Activated T-helper 2 cell treated with anti-CD3 and anti-CD28 coated beads, Interferon-gamma antibody, Interleukin-2, Interleukin-4, amounts not matched to agents 10 μg/mL and 5 μg/mL and 100 μg/mL, durations not matched to agents 14 hours and 24 hours and 36 hours (primary cell): ENCODE measurements at regions not wholly inside any gene's neighbourhood (a gene's known extent, or its start where the extent isn't known, plus 50 kb on each side); places are given as distances from the start of the nearest gene placed in this dataset.
"Not testable (repeated sequence)": the region's sequence is repeated elsewhere in the genome, so short reads cannot be mapped to it uniquely, and the experiment has no call there.

Experiments
- DNase-seq: peaks from one replicate; pipeline ENCODE4 v3.0.0; 2021; ENCODE audit warnings: low spot score
- H3K27ac Mint-ChIP-seq: one replicate; pipeline ENCODE4 v1.8.0; 2021; ENCODE audit warnings: mixed read lengths
- H3K27me3 Mint-ChIP-seq: one replicate; pipeline ENCODE4 v1.8.0; 2021; ENCODE audit warnings: low read depth, mixed read lengths
- H3K36me3 Mint-ChIP-seq: one replicate; pipeline ENCODE4 v1.8.0; 2021; ENCODE audit warnings: low read depth, mixed read lengths
- H3K4me1 Mint-ChIP-seq: one replicate; pipeline ENCODE4 v1.8.0; 2021; ENCODE audit warnings: low read depth, mixed read lengths
- H3K4me3 Mint-ChIP-seq: one replicate; pipeline ENCODE4 v1.8.0; 2021; ENCODE audit warnings: low read depth, mild to moderate bottlenecking, moderate library complexity, mixed read lengths
- H3K9me3 Mint-ChIP-seq: one replicate; pipeline ENCODE4 v1.8.0; 2021; ENCODE audit warnings: mixed read lengths
- intact Hi-C: fragments of 100-400 bp; cut with micrococcal nuclease; formaldehyde crosslinking; loops from one replicate; pipeline ENCODE4 v1.15.1; 2023

DNA sequence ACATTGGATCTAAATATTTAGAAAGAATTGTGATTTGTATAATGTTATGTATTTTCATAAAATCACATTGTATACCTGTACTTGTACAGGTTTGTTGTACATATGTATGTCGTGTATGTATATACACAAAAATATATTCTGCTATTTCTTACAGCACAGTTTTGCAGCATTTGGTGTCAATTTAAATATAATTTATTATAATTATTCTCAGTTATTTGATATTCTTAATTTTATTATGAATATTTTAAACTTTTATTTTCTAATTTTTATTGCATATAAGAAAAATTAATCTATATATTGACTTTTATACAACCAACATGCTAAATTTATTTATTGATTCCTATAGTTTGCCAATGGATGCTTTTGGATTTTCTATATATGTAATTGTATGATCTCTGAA is 137.0 kb downstream of the GOLGA6L6 start:
- DNase-seq, H3K27ac Mint-ChIP-seq, H3K9me3 Mint-ChIP-seq, intact Hi-C loops, H3K4me1 Mint-ChIP-seq, H3K4me3 Mint-ChIP-seq, H3K27me3 Mint-ChIP-seq, H3K36me3 Mint-ChIP-seq: not testable (repeated sequence)

DNA sequence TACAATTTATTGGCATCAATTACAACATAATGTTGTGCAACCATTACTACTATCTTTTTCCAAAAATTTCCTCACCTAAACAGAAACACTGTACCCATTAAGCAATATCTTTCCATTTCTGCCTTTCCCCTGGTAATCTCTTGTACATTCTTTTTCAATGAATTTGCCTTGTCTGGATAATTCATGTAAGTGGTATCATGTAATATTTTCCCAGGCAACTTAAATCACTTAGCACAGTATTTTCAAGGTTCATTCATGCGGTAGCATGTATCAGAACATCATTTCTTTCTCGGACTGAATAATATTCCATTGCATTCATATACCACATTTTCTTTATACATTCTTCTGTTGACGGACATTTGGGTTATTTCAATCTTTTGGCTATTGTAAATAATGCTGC is 139.0 kb downstream of the GOLGA6L6 start:
- intact Hi-C loops, H3K36me3 Mint-ChIP-seq, H3K4me1 Mint-ChIP-seq, H3K27me3 Mint-ChIP-seq, H3K9me3 Mint-ChIP-seq, H3K4me3 Mint-ChIP-seq, DNase-seq, H3K27ac Mint-ChIP-seq: not testable (repeated sequence)

- intact Hi-C loops, H3K9me3 Mint-ChIP-seq, H3K36me3 Mint-ChIP-seq, H3K4me1 Mint-ChIP-seq, H3K4me3 Mint-ChIP-seq, H3K27me3 Mint-ChIP-seq, DNase-seq, H3K27ac Mint-ChIP-seq: not testable (repeated sequence)
Measured at GRCh38 chr15:20401058-20401457, 140.5 kb downstream of the GOLGA6L6 start.

- H3K27me3 Mint-ChIP-seq, H3K36me3 Mint-ChIP-seq, intact Hi-C loops, H3K4me1 Mint-ChIP-seq, H3K4me3 Mint-ChIP-seq, H3K9me3 Mint-ChIP-seq, H3K27ac Mint-ChIP-seq, DNase-seq: not testable (repeated sequence)
Measured at GRCh38 chr15:20398680-20399079, 142.9 kb downstream of the GOLGA6L6 start.

DNA sequence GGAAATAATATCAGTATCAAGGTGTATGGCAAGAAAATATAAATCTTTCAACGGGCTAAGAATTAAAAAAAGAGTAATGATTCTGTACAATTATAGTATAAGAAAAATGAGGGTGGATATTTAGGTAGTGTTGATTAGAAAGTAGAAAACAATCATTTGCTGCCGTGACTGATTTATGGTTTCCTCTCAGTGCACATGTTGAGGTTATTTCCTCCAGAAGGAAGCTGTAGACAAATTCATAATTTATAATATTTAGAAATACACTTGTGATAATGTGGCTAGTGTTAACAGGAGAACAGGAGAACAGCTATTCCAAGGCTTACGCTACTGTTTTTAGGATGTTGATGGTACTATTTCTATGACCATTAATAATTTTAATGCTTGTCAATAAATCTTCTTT is 153.4 kb downstream of the GOLGA6L6 start:
- H3K36me3 Mint-ChIP-seq, H3K4me3 Mint-ChIP-seq, DNase-seq, H3K27ac Mint-ChIP-seq, H3K9me3 Mint-ChIP-seq, intact Hi-C loops, H3K4me1 Mint-ChIP-seq, H3K27me3 Mint-ChIP-seq: not testable (repeated sequence)

DNA sequence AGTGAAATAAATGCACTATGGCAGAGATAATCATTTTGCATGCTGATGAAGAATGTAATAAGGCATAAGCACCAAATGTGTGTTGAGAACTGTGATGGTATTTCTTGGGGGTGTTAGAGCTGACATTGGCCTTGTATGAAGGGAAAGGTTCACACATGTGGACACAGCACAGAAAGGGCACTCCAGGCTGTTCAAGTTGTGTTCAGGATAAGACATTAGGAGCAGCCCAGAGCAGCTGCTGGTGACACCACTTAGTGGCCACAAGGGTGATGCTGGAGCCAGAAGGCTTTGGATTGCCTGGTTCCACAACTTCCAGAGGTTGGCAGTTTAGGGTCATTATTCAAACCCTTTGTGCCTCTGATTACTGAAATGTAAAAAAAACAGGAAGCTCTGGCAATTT is 155.4 kb downstream of the GOLGA6L6 start:
- DNase-seq: no peak
- Mint-ChIP-seq H3K27me3 (no peaks in the 10 kb centered on the region), H3K9me3 (no peaks in the 10 kb centered on the region), H3K27ac (no peak overlapping the region), H3K4me3 (no peak overlapping the region), H3K4me1 (no peaks in the 10 kb centered on the region), H3K36me3 (no peaks in the 10 kb centered on the region)
- intact Hi-C loops: no loop called here

- intact Hi-C loops, H3K36me3 Mint-ChIP-seq, H3K27me3 Mint-ChIP-seq, H3K27ac Mint-ChIP-seq, H3K9me3 Mint-ChIP-seq, H3K4me3 Mint-ChIP-seq, DNase-seq, H3K4me1 Mint-ChIP-seq: not testable (repeated sequence)
Measured at GRCh38 chr15:20380199-20380598, 161.4 kb downstream of the GOLGA6L6 start.

DNA sequence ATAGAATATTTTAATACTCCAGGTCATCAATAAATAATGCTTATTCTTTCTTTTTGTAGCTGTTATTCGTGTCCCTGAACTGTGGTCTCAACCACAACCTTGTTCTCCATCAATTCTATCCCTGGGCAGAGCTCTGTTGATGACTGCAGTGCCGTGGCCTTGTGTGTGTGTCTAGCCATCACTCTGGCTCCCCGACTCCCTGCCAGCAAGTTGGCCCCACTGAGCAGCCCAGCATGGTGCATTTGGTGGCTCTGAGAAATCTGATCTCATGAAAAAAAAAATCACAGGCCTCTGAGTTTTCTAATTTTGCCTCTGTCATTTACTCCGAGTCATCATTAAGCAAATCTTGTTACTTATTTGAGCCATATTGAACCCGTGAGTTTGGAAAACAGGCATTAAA is 164.7 kb downstream of the GOLGA6L6 start:
- intact Hi-C loops: no loop called here
- no peaks in the 10 kb centered on the region for H3K4me1 Mint-ChIP-seq
- DNase-seq: no peak
- H3K27me3 Mint-ChIP-seq: no peaks in the 10 kb centered on the region
- no peaks in the 10 kb centered on the region for H3K9me3 Mint-ChIP-seq
- no peak overlapping the region for H3K27ac Mint-ChIP-seq
- H3K4me3 Mint-ChIP-seq: no peak overlapping the region
- H3K36me3 Mint-ChIP-seq: no peaks in the 10 kb centered on the region

DNA sequence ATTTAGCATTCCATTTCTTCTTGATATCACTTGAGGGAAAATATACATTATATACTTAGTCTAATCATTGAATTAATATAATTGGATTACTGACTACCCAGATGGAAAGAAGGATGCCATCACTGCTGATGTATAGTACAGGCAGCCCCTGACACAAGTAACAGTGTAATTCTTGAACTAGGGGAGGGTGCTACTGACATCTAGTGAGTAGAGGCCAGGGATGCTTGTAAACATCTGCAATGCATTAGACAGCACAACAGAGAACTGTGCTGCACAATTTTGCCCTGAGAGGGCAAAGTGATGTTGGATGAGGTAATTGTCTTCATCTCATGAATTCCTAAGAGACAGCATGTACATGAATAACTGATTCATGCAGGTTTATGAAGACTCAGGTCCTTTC is 169.2 kb downstream of the GOLGA6L6 start:
- H3K36me3 Mint-ChIP-seq, intact Hi-C loops, H3K4me1 Mint-ChIP-seq, DNase-seq, H3K27me3 Mint-ChIP-seq, H3K9me3 Mint-ChIP-seq, H3K4me3 Mint-ChIP-seq, H3K27ac Mint-ChIP-seq: not testable (repeated sequence)

GRCh38 chr15:20369500-20369899 is 172.1 kb downstream of the GOLGA6L6 start:
- Mint-ChIP-seq H3K27me3 (no peaks in the 10 kb centered on the region), H3K9me3 (no peaks in the 10 kb centered on the region), H3K4me3 (no peak overlapping the region), H3K4me1 (no peaks in the 10 kb centered on the region), H3K36me3 (no peaks in the 10 kb centered on the region), H3K27ac (no peak overlapping the region)
- intact Hi-C loops: no loop called here
- DNase-seq: no peak

DNA sequence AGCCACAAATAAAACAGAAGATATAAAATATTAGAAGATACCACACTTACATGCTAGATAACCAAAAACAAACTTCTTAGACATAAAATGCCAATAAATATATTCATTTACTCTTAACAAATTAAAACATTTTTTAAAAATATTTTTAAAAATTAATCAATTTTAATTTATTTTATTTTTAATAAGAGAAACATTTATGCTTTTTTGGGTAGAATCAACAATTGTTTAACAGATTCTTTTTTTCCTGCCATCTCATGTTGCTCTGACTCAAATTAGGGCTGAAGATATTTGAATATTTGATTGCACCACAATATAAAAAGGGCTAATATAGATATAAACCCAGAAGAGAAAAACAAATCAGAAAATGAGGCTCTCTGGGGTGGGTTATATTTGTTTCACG is 172.6 kb downstream of the GOLGA6L6 start:
- H3K27me3 Mint-ChIP-seq: no peaks in the 10 kb centered on the region
- intact Hi-C loops: no loop called here
- DNase-seq: no peak
- H3K9me3 Mint-ChIP-seq: no peaks in the 10 kb centered on the region
- H3K36me3 Mint-ChIP-seq: no peaks in the 10 kb centered on the region
- H3K4me1 Mint-ChIP-seq: no peaks in the 10 kb centered on the region
- H3K4me3 Mint-ChIP-seq: no peak overlapping the region
- H3K27ac Mint-ChIP-seq: no peak overlapping the region

DNA sequence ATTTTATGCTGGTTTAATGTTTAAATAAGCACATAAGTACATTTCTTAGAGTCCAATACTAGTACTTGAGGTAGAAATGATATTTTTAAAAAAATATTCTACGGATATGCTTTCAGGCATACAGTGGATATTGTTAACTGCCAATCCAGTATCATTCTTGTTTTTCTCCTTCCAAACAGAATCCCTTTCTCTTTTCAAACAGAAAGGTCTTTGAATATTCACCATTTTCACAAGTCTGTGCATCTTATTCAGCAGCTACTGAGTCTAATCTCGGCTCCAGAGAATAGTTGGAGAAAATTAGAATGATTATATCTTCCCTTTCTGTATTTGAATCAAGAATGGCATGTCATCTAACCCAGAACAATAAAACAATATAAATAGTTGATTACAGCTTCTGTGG is 174.5 kb downstream of the GOLGA6L6 start:
- H3K27ac Mint-ChIP-seq: no peak overlapping the region
- H3K36me3 Mint-ChIP-seq: no peaks in the 10 kb centered on the region
- H3K4me3 Mint-ChIP-seq: no peak overlapping the region
- H3K4me1 Mint-ChIP-seq: no peaks in the 10 kb centered on the region
- DNase-seq: no peak
- H3K9me3 Mint-ChIP-seq: no peaks in the 10 kb centered on the region
- no peaks in the 10 kb centered on the region for H3K27me3 Mint-ChIP-seq
- intact Hi-C loops: no loop called here

DNA sequence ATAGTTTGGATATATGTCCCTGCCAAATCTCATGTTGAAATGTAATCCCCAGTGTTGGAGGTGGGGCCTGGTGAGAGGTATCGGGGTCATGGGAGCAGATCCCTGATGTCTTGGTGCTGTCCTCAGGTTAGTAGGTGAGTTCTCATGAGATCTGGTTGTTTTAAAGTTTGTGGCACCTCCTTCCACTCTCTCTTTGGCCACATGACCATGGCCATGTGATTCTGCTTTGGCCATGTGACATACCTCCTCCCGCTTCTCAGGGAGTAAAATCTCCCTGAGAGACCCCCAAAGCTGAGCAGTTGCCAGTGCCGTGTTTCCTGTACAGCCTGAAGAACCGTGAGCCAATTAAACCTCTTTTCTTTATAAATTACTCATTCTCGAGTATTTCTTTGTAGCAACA is 178.0 kb downstream of the GOLGA6L6 start:
- H3K9me3 Mint-ChIP-seq, H3K27ac Mint-ChIP-seq, H3K4me1 Mint-ChIP-seq, intact Hi-C loops, H3K4me3 Mint-ChIP-seq, DNase-seq, H3K36me3 Mint-ChIP-seq, H3K27me3 Mint-ChIP-seq: not testable (repeated sequence)

DNA sequence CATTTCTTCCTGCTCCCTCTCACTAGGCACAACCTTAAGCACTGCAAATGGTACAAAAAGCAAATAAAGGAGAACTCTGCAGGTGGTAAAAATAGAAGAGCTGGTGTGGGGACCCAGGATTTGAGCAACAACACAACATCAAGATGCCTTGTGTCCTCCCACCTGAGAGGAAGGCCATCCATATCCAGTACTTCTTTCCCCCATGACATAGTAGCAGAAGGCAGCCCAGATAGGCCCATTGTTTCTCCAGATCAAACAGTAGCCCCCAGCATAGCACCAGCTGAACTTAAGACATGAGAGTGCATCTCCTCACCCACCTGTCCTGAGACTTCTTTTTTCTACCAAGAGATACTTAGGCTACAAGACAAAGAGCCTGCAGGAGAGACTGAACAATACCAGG is 180.5 kb downstream of the GOLGA6L6 start:
- intact Hi-C loops: no loop called here
- H3K27ac Mint-ChIP-seq: no peak overlapping the region
- no peaks in the 10 kb centered on the region for H3K36me3 Mint-ChIP-seq
- no peak for DNase-seq
- H3K4me1 Mint-ChIP-seq: peaks cover 2% of the 10 kb centered on the region
- H3K27me3 Mint-ChIP-seq: no peaks in the 10 kb centered on the region
- no peak overlapping the region for H3K4me3 Mint-ChIP-seq
- no peaks in the 10 kb centered on the region for H3K9me3 Mint-ChIP-seq
